ENCODE measurements at regions not wholly inside any gene's neighbourhood (a gene's known extent, or its start where the extent isn't known, plus 50 kb on each side); places are given as distances from the start of the nearest gene placed in this dataset.
"Not testable (repeated sequence)": the region's sequence is repeated elsewhere in the genome, so short reads cannot be mapped to it uniquely, and the experiment has no call there.

- DNase-seq: no peak
These were observed 344.9 kb downstream of the LRRC3B start for GRCh38 chr3:26967501-26967900.

- DNase-seq: no peak
These were observed 362.1 kb downstream of the LRRC3B start for GRCh38 chr3:26984416-26985390.

- no peak for DNase-seq
These were observed 366.5 kb downstream of the LRRC3B start for GRCh38 chr3:26989037-26989436.

GRCh38 chr3:26997226-26997625 lies 372.0 kb downstream of the NEK10 start:
- DNase-seq: no peak

GRCh38 chr3:27010834-27011233 lies 358.3 kb downstream of the NEK10 start:
- no peak for DNase-seq

GRCh38 chr3:27022096-27022761 lies 347.0 kb downstream of the NEK10 start:
- peak; percentile 78 to 84 for DNase-seq

GRCh38 chr3:27024493-27024892 lies 344.7 kb downstream of the NEK10 start:
- peak; percentile 50 to 64 for DNase-seq

- peak; percentile 25 to 26 for DNase-seq
These were observed 343.5 kb downstream of the NEK10 start for GRCh38 chr3:27025718-27026117.

GRCh38 chr3:27031476-27031875 lies 337.7 kb downstream of the NEK10 start:
- DNase-seq: no peak

GRCh38 chr3:27034255-27034654 lies 334.9 kb downstream of the NEK10 start:
- no peak for DNase-seq

GRCh38 chr3:27040674-27041073 lies 328.5 kb downstream of the NEK10 start:
- DNase-seq: no peak

GRCh38 chr3:27042541-27042940 lies 326.6 kb downstream of the NEK10 start:
- not testable (repeated sequence) for DNase-seq

- DNase-seq: no peak
These were observed 325.7 kb downstream of the NEK10 start for GRCh38 chr3:27043328-27043955.

- no peak for DNase-seq
These were observed 324.2 kb downstream of the NEK10 start for GRCh38 chr3:27044931-27045481.

GRCh38 chr3:27046351-27046750 lies 322.8 kb downstream of the NEK10 start:
- no peak for DNase-seq

- DNase-seq: no peak
These were observed 319.4 kb downstream of the NEK10 start for GRCh38 chr3:27049792-27050191.

- not testable (repeated sequence) for DNase-seq
These were observed 317.7 kb downstream of the NEK10 start for GRCh38 chr3:27051527-27051926.

GRCh38 chr3:27056326-27056725 lies 312.9 kb downstream of the NEK10 start:
- no peak for DNase-seq

- DNase-seq: no peak
These were observed 309.7 kb downstream of the NEK10 start for GRCh38 chr3:27059489-27059888.

Data from Kasumi-1 (cell line).